Inflammatory macrophage (primary cell): ENCODE measurements at regions not wholly inside any gene's neighbourhood (a gene's known extent, or its start where the extent isn't known, plus 50 kb on each side); places are given as distances from the start of the nearest gene placed in this dataset.

Experiments
- DNase-seq, 2 donors: peaks; one replicate each; pipeline ENCODE4 v3.0.0-alpha.2; 2020 to 2022

GRCh38 chr9:129323999-129324553 is 146.0 kb upstream of the IER5L start:
- no peak for DNase-seq

GRCh38 chr9:129323376-129323998 is 145.4 kb upstream of the IER5L start:
- DNase-seq = no peak

DNA sequence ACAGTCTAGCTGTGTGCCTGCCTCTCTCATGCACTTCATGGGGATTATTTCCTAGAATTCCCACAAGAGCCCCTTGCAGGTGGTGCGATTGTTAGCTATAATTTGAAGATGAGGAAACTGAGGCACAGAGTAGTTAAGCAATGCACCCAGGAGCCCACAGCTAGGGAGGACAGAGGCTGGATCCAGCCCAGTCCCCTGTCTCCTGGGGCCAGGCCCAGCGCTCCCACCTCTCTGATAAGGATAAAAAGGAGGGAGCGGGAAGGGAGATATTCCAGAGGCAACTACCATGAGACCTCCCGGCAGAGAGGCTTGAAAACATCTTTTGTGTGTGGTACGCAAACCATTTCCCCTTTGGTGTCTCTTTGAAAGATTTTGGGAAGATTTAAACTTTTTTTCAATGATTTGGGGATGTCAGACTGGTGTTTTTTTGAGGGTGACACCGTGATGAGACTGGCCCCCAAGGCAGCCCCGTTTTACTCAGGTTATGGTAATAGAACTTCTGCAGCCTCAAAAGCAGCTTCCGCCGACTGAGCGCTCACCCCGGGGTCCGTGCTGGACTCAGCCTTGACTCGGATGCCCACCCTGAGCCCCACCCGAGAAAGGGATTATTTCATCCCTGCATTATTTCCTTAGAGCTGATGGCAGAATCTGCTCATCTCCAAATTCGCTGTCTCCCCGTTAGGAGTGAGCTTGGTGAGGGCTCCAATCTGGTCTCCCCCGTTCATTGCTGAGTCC is 144.7 kb upstream of the IER5L start:
- DNase-seq = no peak

- no peak for DNase-seq
These were observed 144.1 kb upstream of the IER5L start for GRCh38 chr9:129322022-129322621.

DNA sequence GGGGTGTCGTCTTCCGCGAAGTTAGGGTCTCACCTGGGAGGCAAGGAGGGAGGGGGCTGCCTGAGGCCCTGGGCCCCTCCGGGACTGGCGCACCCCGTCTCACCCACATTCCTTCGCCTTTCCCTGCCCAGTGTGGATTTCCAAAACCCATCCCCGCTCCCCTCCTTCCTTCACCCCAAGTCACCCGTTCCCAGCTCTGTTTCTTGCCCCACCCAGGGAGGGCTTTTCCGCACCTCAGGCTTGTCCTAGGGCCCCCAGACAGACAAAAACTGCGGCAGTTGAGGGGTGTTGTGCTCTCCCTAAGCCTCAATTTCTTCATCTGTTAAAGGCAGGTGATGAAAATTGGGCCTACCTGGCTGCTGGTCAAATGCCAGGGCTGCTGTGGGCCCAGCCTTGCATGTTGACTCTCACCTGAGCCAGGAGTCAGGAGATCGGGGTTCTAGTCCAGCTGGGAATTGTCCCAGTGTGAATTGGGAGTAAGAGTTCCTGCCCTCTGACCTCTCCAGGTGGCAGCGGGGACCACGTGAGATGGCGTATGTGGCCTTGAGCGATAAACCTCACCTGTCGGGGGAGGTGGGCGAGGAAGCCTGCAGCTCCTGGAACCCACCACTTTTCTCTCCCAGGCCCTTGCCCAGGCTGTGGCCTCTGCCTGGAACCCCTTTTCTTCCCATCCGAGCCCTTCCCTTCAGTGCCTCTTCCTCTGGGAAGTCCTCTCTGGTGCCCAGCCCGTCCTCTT is 143.4 kb upstream of the IER5L start:
- DNase-seq = no peak

DNA sequence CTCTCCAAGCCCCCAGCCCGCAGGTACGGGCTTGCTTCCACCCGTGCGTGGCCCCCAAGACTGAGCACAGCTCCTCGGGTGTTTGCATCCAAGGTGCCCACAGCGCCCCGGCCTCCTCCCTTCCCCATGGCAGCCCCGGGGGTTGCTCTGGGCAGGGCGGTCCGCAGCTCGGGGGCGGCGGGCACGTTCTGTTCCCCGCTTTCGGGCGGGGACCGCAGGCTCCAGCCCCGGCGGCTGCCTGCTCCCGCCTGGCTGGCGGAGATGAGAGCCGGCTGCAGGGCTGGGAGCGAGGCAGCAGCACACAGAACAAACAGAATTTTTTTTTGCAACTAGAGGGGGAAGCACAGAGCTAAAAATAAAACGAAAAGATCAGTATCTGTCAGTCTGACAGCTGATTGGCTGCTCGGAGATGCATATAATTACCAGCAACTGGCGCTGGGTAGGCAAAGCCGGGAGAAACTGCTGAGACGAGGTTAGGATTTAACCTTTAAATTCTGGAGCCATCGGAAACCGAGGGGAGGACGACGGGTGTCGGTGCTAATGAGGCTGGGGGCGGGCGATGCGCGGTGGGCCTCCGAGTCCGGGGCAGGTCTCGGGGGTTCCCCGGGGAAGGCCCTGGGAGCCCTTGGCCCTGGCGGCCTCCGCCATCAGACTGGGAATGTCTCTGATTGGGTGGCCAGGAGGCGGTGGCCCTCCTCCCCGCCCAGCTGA is 142.7 kb upstream of the IER5L start:
- DNase-seq = peak; percentile 71 to 76

DNA sequence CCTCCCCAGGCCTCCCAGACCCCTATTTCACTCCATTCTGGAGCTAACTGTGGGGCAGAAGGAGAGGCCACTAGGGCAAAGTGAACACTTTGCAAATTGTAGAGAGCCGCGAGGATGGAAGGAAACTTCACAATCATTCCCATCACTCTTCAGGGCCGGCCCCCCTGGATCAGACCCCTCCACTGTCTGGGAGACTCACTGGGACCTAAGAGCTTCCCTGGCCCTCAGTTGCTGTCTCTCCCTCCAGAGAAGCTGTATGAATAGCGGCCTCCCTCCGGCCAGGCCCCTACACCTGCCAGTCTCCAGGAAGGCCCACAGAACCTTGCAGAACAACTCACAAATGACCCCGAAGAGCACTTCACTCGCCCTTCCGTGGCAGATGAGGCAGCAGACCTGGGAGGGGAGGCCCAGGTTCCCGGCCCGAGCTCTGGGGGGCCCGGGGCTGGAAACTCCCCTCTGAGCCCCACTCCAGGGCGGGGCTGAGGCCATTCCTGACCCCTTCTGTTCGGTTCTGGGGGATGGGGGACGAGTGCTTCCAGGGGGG is 141.9 kb upstream of the IER5L start:
- DNase-seq = no peak

DNA sequence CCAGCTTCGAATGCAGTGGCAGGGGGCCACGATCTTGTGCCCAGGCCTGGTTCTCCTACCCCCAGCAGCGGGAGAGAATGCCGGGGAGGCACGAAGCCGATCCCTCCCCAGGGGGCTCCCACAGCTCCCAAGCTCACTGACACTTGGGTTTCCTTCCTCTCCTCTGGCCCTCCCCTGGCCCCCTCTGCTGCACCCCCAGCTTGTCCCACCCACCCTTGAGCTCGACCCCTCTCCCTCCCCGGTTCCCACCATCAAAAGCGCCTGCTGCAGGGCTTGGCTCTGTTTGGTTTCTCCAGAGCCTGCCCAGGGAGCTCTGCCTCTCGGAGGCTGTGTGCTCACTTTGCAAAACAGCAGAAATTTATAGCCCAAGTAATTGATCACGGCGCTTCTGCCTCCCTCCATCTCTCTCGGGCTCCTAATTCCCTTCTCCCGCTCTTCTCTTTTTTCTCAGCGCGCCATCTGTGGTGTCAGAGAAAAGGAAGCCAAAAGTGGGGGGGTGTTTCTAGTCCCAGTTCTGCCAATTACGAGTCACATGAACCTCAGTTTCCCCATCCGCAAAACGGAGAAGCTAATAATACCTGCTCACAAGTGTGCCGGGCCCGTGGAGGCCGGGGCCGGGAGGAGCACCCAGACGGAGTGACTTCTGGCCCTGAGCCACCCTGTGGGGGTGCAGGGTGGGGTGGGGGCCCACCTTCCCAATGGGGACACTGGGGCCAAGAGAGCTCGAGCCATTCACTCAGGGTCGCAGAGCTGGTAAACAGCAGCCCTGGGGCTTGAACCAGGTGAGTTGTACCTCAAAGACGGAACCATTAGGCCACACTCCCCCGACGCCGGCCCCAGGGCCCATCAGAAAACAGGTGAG is 141.2 kb upstream of the IER5L start:
- DNase-seq = no peak

GRCh38 chr9:129318121-129319075 is 140.3 kb upstream of the IER5L start:
- no peak for DNase-seq

DNA sequence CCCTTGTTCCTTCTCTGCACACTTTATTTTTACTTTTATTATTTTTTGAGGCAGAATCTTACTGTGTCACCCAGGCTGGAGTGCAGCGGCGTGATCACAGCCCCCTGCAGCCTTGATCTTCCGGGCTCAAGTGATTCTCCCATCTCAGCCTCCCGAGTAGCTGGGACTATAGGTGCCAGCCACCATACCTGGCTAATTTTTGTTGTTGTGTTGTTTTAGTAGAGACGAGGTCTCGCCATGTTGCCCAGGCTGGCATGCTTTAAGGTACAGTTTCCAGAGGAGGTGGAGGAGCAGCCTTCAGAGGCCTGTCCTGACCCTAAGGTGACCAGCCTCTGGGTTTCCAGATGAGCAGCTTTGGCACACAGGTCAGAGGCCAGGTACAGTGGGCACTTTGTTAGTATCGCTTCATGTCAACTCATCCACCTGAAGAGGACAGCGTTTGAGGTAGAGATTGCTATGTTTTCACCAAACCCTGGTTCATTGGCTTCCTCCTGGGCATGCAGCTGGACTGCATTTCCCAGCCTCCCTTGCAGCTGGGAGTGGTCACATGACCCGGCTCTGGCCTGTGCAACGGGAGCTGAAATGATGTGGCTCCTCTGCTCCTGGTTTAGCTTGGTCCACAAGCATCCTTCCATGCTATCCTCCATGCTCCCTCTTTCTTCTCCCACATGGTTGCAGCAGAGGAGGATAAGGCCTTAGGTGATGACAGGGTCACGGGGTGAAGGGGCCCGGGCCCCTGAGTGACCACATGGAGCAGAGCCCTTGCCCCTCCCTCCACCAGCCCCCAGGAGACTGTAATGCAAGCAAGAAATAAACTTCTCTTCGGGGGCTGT is 139.3 kb upstream of the IER5L start:
- DNase-seq = peak; percentile 42 to 59

DNA sequence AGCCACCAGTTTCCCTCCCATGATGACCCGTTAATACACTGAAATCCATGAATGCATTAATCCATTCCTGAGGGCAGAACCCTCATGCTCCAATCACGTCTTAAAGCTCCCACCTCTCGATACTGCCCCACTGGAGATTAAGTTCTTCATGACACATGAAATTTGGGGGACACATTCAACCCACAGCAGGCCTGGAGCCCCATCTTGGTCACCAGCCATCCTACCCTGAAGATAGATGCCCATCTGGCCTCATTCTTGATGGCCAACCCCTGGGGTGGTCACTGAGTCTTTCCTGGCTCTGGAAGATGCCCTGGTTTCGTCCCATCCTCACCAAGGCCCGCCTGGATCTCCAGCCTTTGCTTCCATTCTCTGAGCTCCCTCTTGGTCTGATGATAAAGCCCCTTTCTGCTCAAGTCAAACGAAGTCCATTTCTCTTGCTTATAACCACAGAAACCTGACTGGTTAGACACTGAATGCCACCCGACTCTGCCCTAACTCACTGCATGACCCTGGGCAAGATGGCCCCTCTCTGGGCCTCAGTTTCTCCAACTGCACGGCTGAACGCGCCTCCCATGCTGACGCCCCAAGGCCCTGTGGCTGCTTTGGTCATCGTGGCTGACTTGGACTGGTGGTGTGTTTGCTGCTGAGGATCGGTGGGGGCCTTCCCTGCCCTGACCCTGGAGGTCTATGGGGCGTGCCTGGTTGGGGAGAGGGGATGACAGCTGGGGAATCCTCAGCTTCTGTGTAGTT is 138.4 kb upstream of the IER5L start:
- DNase-seq = no peak

GRCh38 chr9:129313331-129313955 is 135.4 kb upstream of the IER5L start:
- no peak for DNase-seq

DNA sequence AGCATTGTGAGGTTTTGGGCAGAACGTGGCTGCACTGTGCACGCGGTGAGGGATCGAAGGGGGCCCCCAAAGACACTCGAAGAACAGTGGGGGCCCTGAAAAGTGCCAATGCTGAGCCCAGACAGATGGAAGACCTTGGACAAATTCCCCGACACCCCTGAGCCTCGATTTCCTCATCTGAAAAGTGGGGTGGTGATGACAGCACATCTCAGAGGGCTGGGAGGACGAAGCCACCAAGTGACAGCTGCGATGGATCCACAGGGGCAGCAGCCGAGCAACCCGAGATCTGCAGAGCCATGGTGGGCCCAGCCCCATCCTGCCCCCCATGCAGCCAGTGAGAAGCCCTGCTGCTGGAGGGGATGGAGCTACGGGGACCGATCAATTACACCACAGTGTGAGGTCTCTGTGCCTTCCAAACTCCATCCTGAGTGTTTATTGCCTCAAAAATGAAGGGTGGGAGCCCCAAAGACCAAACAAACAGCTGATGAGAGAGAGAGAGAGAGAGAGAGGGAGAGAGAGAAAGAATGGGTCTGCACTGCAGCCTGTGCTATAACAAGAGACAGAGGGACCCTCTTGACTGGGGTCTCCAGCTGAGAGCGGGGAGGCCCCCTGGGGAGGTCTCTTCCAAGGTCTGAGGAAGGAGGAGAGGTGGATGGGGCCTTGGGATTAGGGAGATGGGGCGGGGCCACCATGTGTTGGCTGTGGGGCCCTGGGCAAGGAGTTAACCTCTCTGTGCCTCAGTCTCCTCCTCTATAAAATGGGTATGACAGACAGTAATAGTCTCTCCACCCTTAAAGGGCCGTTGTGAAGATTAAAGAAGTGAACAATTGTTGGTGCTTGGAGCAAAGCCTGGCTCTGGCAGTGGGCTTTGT is 134.4 kb upstream of the IER5L start:
- no peak for DNase-seq

- DNase-seq = no peak
These were observed 133.6 kb upstream of the IER5L start for GRCh38 chr9:129311643-129312042.

DNA sequence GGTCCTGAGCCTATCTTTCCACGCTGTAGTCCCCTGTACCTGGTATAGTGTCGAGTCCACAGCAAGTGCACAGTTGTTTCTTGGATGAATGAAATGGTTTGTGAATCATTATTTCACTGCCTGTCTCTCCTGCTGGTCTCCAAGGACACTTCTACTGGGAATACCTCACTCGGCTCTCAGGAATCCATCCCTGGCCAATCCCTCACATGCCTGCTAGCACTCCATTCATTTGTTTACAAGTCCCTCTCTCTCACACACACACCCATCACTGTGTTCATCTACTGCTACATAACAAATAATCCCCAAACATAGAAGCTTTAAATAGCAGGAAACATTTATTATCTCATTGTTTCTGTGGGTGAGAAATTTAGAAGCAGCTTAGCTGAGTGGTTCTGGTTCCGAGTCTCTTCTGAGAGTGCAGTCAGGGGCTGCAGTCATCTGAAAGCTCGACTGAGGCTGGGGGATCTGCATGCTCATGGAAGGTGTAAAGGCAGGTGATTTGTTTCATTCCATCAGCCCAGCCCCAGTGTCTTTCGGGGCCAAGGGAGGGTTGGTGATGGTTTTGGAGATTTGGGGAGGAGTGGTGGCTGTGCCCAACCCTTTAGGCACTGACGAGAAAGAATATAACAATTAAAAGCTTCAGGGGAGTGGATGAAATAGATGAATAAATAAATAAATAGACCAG is 132.7 kb upstream of the IER5L start:
- DNase-seq = no peak

- DNase-seq = no peak
These were observed 131.8 kb upstream of the IER5L start for GRCh38 chr9:129309906-129310305.
